ENCODE measurements at regions not wholly inside any gene's neighbourhood (a gene's known extent, or its start where the extent isn't known, plus 50 kb on each side); places are given as distances from the start of the nearest gene placed in this dataset.
"Not testable (repeated sequence)": the region's sequence is repeated elsewhere in the genome, so short reads cannot be mapped to it uniquely, and the experiment has no call there.

DNA sequence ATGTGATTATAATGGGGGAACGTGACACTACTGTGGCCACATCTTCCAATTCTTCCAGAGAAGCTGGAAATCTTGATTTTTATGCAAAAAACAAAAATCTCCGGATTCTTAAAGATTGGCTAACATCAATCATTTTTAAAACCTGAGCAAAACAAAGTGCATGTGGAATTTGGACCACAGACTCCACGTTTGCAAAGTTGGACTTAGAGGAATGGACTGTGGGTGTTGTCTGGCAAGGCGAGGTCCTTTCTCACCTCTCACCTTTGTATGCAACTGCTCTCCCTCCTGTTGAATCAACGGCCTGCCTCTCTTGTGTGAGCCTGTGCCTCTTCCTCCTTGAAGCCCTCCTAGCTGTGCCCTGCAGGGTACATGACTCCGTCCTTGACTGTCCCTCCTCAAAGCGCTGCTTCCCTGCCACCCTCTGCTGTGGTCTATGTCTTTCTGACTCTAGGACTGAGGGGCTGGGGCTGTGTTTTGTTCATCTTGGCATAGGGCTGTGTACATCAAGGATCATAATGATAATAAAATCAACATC, 122.4 kb downstream of the PHETA1 start:
- TF ChIP-seq, protein P1, sequence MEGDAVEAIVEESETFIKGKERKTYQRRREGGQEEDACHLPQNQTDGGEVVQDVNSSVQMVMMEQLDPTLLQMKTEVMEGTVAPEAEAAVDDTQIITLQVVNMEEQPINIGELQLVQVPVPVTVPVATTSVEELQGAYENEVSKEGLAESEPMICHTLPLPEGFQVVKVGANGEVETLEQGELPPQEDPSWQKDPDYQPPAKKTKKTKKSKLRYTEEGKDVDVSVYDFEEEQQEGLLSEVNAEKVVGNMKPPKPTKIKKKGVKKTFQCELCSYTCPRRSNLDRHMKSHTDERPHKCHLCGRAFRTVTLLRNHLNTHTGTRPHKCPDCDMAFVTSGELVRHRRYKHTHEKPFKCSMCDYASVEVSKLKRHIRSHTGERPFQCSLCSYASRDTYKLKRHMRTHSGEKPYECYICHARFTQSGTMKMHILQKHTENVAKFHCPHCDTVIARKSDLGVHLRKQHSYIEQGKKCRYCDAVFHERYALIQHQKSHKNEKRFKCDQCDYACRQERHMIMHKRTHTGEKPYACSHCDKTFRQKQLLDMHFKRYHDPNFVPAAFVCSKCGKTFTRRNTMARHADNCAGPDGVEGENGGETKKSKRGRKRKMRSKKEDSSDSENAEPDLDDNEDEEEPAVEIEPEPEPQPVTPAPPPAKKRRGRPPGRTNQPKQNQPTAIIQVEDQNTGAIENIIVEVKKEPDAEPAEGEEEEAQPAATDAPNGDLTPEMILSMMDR (IDR thresholded peaks at IDR 0.05; ENCODE audit: low read depth, low read length, missing control alignments), result no peak
- H3K27ac ChIP-seq, result no peak overlapping the region
- in situ Hi-C loops (cut with HindIII; ENCODE audit: low pct_ligation_motif_present, low sequenced_read_pairs), result no loop called here
- H3K4me3 ChIP-seq (ENCODE audit: low read depth, low read length), result no peak overlapping the region
- H3K27me3 ChIP-seq (replicated peaks), result no peaks in the 10 kb centered on the region
- DNase-seq, result no peak
- no peaks in the 10 kb centered on the region for H3K36me3 ChIP-seq (replicated peaks)

DNA sequence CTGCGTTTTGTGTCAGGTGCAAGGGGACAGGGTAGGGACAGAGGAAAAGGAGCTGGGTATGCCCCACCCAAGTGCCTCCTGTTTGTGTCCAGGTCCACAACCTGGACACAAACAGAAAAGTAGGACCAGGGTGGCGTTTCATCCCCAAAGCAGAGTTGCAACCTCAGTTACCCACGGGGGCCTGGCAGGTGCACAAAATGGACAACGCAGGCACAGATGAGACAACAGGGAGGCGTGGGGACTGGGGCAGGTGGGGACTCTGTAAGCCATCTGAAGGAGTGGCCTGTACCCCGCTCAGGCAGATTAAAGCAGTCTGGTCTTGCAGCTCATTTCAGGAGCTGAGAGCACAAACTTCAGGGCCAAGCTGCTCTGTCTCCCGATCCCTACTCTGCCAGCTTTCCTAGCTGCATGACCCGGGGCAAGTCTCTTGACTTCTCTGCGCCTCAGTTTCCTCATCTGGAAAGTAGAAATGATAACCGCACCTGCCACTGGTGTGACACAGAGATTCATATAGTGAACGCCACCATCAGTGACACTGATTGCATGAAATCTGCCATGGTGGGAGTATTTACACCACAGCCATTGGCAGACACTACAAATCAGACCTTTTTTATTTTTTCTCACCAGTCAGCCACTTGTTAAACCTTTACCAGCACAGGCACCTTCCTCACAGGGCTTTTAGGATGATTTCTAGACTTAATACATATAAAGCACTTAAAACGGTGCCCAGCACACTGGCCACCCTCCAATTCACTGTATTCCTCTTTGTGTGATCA, 123.0 kb downstream of the PHETA1 start:
- in situ Hi-C loops (cut with HindIII; ENCODE audit: low pct_ligation_motif_present, low sequenced_read_pairs), result no loop called here
- Histone ChIP-seq H3K4me3 (ENCODE audit: low read depth, low read length) (no peak overlapping the region), H3K36me3 (replicated peaks) (no peaks in the 10 kb centered on the region), H3K27me3 (replicated peaks) (no peaks in the 10 kb centered on the region), H3K27ac (no peak overlapping the region)
- no peak for DNase-seq
- TF ChIP-seq, protein P1 (IDR thresholded peaks at IDR 0.05; ENCODE audit: low read depth, low read length, missing control alignments), result no peak

DNA sequence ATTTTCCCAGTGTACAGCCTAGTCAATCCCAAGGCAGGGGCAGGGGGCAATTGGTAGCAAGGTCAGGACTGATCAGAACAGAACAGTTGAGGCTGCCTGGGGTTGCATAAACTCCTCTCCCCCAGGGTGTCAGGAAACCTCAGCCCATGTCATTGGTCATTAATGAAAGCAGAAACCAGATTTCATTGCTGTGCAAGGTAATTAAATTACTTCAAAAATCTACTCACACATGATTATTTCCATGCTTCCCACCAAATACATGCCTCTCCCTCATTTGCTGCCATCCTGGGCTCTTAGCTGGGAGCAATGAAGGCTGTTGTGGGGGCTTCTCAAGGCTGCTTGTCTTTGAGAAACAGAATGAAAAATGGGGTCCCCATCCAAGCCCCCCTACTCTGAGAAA, 124.2 kb downstream of the PHETA1 start:
- no peak for DNase-seq
- H3K36me3 ChIP-seq (replicated peaks), result no peaks in the 10 kb centered on the region
- in situ Hi-C loops (cut with HindIII; ENCODE audit: low pct_ligation_motif_present, low sequenced_read_pairs), result no loop called here
- H3K27me3 ChIP-seq (replicated peaks), result no peaks in the 10 kb centered on the region
- H3K27ac ChIP-seq, result no peak overlapping the region
- H3K4me3 ChIP-seq (ENCODE audit: low read depth, low read length), result no peak overlapping the region
- TF ChIP-seq, protein P1 (IDR thresholded peaks at IDR 0.05; ENCODE audit: low read depth, low read length, missing control alignments), result no peak

DNA sequence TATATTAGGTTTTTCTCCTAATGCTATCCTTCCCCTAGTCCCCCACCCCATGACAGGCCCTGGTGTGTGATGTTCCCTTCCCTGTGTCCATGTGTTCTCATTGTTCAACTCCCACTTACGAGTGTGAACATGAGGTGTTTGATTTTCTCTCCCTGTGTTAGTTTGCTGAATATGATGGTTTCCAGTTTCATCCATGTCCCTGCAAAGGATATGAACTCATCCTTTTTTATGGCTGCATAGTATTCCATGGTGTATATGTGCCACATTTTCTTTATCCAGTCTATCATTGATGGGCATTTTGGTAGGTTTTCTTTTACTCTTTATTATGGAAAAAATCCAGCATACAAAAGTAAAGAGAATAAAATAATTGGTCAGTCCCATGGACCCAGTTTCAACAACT, 126.1 kb downstream of the PHETA1 start:
- H3K27me3 ChIP-seq (replicated peaks); H3K4me3 ChIP-seq (ENCODE audit: low read depth, low read length); H3K27ac ChIP-seq; H3K36me3 ChIP-seq (replicated peaks); in situ Hi-C loops (cut with HindIII; ENCODE audit: low pct_ligation_motif_present, low sequenced_read_pairs); DNase-seq: not testable (repeated sequence)

DNA sequence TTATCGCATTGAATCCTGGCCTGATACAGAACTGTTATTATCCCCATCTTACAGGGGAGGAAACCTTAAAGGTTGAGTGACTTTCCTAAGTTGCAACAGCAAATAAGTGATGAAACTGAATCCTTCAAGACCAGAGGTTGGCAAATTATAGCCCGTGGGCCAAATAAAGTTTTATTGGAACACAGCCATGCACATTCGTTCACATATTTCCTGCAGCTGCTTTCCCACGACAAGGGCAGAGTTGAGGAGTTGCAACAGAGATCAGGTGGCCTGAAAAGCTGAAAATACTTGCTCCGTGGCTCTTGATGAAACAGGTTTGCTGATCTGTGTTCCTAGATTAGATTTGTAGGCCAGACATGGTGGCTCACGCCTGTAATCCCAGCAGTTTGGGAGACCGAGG, 126.7 kb downstream of the PHETA1 start:
- no peak overlapping the region for H3K27ac ChIP-seq
- H3K4me3 ChIP-seq (ENCODE audit: low read depth, low read length), result no peak overlapping the region
- no peak for DNase-seq
- H3K27me3 ChIP-seq (replicated peaks), result no peaks in the 10 kb centered on the region
- TF ChIP-seq, protein P1 (IDR thresholded peaks at IDR 0.05; ENCODE audit: low read depth, low read length, missing control alignments), result no peak
- no peaks in the 10 kb centered on the region for H3K36me3 ChIP-seq (replicated peaks)
- in situ Hi-C loops (cut with HindIII; ENCODE audit: low pct_ligation_motif_present, low sequenced_read_pairs), result no loop called here

DNA sequence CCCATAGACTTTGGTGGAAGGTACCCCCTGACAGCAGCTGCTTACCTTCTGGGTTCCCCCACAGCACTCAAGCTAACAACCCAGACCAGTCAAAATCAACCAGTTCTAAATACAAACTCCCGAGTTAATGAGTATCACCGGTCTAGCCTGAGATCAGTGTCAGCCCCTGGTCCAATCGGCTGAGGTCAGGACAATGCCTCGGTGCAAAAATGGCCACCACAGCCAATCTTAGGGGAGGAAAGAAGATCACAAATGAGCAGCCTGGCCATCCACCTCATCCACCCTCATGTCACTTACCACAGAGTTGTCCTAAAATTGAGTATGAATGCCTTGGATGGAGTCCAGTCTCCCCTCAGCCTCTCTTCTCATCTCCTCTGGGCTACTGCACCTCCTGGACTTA, 128.5 kb downstream of the PHETA1 start:
- H3K27ac ChIP-seq, result no peak overlapping the region
- H3K27me3 ChIP-seq (replicated peaks), result no peaks in the 10 kb centered on the region
- no peak for DNase-seq
- no peaks in the 10 kb centered on the region for H3K36me3 ChIP-seq (replicated peaks)
- H3K4me3 ChIP-seq (ENCODE audit: low read depth, low read length), result no peak overlapping the region
- TF ChIP-seq, protein P1 (IDR thresholded peaks at IDR 0.05; ENCODE audit: low read depth, low read length, missing control alignments), result no peak
- in situ Hi-C loops (cut with HindIII; ENCODE audit: low pct_ligation_motif_present, low sequenced_read_pairs), result no loop called here

Measured in brain microvascular endothelial cell (primary cell).